ENCODE measurements at regions not wholly inside any gene's neighbourhood (a gene's known extent, or its start where the extent isn't known, plus 50 kb on each side); places are given as distances from the start of the nearest gene placed in this dataset.

DNA sequence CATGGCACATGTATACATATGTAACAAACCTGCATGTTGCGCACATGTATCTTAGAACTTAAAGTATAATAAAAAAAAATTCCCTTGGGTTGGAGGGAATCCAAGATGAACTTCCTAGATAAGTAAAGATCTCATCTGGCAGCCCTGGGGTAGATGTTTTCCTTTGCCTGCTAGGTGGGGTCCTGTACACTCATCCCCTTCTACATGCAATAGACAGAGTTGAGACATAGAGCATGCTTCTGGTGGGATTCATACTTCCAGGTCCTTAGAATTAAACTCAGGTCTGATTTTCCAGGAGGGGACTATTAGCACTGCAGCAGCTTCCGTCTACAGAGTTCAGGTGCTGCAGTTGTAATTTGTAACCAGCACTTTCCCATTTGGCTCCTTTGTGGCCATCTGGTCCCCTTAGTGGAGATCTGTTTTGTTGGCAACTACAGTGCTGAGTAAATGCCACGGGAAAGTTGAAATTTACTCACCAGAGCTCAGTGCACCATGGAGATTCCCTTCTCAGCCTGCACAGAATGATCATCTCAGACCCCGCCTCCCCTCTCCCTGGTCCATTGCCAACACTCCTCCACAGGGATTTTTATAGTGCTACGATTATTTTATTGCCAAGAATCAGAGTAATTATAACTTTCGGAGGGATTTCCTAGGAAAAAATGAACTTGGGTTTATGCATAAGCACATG, 220.1 kb upstream of the E2F8 start:
- no peak for DNase-seq

DNA sequence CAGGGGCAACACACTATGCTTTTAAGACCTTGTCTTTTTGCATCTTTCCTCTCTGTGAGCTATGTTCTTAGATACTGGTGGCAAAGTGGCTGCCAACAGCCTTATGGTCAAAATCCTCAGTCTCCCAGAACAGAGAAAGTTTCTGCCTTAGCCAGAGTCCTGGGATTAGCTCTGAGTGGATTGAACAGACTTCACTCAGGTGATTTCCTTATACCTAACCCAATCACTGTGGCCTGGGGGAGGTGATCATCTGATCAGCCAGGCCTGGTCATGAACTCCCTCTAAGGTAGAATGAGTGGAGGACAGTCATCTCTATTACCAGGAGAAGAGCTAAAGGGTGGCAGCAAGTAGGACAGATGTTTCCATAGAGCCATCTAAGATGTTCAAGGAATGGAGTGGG, 218.5 kb upstream of the E2F8 start:
- no peak for DNase-seq

DNA sequence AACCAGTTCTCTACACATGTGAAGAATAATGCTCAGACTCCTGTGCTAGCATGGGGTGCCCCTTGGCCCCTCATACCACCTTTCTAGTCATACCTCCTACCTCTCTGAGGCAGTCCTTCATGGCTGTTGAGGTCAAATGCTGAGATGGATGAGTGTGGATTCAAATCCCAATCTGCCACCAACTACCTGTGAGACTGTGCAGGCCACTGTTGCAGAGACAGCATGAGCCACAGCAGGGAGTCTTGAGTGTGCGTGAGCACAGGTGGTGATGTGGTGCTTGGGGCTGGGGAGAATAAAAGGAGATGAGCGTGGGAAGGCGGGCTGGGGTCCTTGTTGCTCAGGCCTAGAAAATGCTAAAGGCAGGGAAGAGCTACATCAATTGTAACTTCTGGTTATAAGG, 218.0 kb upstream of the E2F8 start:
- DNase-seq, result no peak

DNA sequence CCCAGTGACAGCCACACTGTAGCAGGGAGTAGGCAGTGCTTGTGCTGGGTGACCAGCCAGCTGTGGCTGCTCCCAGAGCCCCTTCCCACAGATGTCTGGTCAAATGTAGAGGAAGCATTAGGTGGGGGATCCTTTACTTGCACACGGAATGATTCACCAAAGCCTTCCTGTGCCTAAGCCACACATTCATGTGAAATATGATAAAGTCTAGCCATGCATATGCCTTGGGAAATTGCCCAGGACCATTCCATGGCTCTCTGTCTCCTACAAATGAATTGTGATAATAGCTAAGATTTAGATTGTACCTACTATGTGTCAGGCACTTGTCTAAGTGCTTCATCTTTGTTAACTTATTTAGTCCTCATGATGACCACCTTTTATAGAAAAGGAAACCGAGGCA, 217.5 kb upstream of the E2F8 start:
- DNase-seq, result no peak

DNA sequence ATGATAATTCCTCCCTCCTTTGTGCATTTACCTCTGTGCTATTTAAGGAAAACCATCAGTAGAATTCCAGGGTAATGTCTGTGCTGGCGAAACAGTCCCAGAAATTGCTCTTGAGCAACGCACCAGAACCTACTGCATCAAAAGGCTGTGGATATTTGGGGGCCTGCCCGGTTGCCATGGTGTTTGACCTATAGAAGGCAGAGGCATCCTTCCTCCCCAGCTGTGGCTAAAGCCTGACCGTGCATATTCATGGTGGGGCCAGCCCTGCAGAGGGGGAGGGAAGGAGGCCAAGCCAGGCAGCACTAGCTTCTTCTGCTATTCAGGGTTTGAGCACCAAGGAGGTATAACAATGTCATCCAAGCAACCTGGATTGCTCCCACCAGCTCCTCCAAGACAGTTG, 215.0 kb upstream of the E2F8 start:
- no peak for DNase-seq

DNA sequence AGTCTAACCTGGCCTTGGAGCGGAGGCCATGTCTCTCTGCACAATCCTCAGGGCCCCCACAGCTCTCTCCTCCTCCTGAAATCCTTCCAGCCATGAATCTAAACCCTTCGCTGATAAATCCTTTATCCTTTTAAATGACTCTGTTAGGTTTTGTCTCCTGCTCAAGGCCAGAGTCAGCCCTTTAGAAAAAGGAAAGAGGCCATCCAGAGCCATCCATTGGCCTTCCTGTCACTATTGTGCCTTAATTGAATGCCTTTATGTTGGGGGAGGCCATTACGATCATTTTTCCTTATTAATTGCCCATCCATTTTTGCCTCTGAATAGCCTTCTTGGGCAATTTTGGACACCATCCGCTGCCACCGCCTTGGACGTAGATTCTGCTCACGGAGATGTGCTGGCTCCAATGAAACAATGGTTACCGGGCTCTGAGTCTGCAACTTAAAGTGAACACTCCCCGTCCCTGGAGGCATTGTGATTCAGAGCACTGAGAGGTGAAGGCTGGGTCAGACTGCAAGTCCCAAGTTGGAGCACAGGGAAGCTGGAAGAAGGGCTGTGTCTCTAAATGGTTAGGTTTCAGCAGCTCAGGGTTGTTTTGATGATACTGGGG, 213.0 kb upstream of the E2F8 start:
- no peak for DNase-seq

DNA sequence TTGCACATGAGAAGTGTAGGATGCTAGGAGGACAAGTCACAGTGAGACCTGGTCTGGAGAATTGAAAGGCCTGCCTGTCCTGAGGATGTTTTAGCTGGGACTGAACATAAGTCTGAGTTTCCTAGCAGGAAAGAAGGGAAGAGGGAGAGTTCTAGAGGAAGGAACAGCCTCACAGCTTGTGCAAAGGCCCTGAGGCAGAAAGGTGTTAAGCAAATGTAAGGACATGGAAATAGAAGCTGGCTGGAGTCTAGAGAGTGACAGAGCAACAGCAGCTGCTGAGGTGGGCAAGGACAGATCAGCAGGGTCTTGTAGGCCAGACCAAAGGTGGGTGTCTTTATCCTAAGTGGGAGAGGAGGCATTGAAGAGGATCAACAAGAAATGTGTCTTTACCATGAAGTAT, 210.9 kb upstream of the E2F8 start:
- DNase-seq, result no peak

DNA sequence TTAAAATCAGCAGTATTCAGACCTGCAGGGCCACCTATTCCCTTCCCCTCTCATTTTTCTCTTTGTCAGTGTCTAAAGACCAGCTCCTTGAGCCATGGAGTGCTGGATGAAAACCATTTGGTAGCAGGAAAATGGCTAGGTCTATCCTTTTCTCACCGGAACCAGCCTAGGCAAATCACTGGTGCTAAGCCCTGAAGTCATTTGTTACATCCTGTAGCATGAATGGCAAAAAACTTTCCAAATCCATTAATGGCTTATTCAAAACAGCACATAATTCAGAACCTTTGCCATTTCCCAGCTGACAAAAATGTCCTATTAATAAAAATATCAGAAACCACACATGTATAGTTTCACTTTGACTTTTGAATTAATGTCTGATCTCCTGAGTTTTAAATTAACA, 209.5 kb upstream of the E2F8 start:
- DNase-seq, result no peak

DNA sequence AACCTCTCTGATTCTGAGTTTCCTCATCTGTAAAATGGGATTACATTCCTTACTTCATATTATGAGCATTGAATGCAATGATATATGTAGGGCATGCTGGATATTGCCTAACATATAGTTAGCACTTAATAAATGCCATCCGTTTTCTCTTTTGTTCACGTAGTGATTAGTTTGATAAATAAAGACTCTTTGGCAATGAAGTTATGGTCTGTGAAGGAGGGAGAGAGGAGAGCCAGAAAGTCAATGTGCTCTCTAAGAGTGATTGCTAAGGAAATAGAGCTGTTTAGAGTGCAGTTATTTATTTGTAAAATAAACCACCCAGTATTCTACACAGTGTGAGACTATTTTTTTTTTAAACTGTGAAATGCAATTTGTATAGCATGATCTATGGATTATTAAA, 207.9 kb upstream of the E2F8 start:
- no peak for DNase-seq

DNA sequence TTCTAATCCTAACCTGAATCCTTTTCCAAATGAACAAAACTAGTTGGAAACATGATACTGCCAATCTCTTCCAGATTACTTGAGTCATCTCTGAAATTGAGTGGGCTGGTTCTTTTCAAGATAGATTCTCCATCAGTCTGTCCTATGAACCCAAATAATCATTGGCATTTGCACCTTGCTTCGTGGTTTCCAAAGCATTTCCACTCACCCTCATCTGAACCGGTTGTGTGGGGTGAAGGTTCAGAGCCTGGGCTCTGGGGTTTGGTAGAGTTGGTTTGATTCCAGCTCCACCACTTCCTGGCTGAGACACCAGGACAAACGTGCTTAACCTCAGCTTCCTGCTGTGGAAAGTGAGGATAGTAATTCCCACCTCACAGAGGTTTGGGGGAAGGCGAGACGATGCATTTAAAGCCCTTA, 206.4 kb upstream of the E2F8 start:
- DNase-seq, result no peak

DNA sequence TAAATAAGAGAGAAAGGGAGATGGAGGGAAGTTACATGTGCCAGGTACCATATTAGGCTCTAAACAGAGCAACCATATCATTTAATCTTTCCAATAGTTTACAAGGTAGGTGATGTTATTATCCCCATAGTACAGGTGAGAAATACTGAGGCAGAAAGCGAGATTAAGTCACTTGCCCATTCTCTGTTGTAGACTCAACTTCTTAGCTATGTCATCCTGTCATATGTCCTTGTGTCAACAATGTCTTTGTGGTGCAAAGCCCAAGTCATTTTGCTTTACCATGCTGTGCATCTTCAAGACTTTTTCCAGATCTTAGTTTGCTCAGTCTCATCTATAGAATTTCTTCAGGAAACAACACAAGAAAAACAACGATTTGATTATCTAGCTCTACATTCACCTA, 205.0 kb upstream of the E2F8 start:
- no peak for DNase-seq

DNA sequence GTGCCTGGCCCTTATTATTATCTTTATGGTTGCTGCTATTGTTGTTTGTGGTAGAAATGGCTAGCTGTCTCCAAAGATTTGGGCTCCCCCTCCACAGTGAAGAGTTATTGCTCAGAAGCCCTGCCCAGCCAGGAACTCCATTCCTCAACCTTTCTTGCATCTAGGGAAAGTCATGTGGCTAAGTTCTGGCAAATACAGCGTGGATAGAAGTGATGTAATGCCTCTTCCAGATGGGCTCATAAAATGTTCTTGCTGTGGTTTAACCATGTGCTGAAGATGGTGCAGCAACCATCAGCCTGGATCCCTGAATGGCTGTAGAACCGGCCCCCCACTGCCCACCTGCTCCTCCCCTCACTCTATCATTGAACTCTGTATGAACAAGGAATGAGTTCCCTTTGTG, 203.5 kb upstream of the E2F8 start:
- DNase-seq, result no peak

DNA sequence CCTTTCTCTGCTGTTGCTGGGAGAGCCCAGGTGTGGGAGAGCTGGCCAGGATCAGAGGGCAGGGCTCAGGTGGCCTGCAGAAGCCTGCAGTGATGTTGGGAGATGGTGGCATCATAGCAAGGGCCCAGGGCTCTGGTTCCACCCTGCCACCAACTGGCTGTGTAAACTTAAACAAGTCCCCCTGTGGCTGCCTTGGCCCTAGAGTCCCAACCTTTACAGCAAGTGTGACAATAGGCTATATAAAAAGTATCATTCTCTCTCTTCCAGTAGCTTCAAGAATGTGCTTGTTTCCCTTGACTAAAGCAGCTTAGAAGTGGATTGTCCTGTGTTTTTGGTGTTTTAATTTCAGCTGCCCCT, 201.8 kb upstream of the E2F8 start:
- no peak for DNase-seq

DNA sequence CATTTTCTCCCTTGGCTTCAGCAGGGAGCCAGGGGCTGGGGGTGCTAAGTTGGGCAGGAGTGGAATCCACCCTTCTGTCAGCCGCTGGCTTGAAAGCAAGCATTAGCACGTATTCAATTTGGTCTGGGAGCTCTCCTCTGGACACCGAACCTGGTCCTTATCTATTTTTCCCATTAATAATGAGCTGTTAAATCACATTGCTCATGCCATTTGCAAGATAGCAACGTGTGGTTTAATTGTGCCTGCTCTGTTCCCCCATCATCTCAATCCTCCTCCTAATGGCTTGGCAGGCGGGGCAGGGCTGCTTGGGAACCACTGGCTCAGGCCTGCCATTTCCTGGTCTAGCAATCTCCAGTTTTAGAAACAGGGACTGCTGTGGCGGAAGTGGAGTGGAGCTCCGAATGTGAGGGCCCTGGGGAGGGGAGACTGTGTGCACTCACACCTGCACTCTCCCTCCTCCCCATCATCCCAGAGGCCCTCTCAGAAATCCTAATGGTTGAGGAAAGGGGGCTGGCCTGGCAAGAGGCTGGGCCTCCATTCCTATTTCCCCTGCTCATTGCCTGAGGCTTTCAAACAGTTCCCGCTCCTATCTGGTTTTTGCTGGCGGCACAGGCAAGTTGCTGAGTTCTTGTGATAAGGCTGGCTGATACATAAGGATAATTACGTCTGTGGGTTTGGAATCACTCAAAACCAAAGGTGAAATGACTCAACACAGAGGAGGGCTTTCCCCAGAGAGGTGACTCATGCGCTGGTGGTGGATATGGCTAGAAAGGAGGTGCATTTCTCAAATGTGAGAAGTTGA, 201.2 kb upstream of the E2F8 start:
- no peak for DNase-seq

DNA sequence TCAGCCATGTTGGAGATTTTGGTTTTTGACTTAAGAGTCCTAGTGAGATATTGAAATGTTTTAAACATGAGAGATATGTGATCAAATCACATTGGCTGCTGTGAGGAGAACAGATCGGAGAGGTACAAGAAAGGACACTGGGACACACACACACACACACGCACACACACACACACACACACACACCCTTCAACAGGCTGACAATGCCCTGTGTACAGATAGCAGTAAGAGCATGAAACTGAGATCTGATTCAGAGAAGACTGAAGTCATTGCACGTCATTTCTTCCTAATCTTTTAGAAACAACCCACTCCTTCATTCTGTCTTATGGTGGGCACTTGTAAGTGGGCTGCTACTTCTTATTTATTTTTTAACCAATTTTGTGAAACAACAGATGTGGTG, 200.5 kb upstream of the E2F8 start:
- DNase-seq, result no peak

DNA sequence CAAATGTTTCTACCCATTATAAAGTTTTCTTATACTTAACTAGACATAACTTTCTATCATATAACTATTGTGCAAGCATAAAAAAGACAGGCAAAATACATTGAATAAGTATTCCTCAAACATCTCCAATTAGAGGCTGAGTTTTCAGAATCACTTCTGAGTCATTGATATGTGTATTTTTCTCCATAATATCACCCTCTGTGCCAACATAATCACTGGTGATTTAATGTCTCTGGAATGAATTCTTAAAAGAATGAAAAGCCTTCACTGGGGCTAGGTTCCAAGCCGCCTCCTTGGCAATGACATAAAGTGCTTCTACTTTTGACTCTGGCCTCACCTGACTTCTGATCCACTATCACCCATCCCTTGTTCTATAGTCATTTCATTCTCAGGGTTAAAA, 197.0 kb upstream of the E2F8 start:
- DNase-seq, result no peak

DNA sequence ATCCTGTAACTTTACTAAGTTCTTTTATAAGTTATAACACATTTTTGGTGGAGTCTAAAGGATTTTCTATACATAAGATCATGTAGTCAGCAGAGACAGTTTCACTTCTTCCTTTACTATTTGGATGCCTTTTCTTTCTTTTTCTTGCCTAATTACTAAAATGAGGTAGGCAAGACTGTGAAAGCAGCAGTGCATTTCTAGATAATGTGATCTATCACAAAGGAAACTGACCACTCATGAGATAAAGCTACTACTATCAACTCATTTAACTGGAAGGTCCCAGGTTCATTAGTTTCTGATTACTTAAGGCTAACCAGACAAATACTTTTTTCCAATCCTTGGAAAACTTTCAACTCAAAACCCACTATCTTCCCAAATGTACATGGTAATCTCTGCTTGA, 196.2 kb upstream of the E2F8 start:
- DNase-seq, result no peak

DNA sequence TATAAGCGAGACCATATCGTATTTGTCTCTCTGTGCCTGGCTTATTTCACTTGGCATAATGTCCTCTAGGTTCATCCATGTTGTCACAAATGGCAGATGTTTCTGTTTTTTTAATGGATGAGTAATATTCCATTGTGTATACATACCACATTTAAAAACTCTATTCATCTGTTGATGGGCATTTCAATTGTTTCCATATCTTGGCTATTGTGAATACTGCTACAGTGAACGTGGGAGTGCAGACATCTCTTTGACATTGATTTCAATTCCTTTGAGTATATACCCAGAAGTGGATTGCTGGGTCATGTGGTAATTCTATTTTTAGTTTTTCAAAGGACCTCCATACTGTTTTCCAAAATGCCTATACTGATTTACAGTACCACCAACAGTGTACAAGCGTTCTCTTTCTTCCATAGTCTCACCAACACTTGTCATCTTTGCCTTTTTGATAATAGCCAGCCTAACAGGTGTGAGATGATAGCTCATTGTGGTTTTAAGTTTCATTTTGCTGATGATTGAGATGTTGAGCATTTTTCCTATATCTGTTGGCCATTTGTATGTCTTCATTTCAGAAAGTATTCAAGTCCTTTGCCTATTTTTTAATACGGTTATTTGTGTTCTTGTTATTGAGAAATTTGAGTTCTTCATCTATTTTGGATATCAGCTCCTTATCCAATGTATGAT, 194.7 kb upstream of the E2F8 start:
- DNase-seq, result no peak

DNA sequence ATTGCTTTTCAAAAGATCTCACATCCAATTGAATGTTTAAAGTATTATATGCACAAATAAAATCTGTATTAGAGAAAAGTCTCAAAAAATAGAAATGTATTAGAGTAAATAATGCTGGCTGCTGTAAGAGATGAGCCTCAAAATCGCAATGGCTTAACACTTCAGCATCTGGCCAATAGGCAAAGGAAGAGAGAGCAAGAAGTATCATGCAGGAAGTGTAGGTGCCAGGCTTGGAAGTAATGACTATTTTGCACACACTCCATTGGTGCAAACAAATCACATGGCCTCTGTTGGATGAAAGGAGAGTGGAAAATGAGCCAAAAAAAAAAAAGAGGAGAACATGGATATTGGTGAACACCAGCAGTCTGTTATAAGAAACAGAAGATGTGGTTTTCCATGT, 193.0 kb upstream of the E2F8 start:
- no peak for DNase-seq

DNA sequence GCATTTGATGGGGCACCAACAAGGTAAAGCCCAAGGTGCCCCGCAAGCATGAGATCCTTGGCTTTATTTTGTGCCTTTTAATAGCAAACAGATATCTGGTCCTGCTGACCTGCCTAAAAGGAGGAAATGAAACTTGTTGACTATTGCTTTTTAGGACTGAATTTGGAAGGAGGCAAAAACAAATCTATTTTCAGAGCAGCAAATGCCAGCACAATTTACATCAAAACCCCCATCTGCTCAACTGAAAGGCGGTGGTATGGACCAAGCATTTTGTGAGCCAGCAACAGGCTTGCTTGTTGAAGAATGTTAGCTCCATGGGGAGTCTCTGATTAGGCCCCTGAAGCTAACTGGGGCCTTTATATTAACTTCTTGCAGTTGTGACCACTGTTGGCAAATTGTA, 192.6 kb upstream of the E2F8 start:
- DNase-seq, result no peak

DNA sequence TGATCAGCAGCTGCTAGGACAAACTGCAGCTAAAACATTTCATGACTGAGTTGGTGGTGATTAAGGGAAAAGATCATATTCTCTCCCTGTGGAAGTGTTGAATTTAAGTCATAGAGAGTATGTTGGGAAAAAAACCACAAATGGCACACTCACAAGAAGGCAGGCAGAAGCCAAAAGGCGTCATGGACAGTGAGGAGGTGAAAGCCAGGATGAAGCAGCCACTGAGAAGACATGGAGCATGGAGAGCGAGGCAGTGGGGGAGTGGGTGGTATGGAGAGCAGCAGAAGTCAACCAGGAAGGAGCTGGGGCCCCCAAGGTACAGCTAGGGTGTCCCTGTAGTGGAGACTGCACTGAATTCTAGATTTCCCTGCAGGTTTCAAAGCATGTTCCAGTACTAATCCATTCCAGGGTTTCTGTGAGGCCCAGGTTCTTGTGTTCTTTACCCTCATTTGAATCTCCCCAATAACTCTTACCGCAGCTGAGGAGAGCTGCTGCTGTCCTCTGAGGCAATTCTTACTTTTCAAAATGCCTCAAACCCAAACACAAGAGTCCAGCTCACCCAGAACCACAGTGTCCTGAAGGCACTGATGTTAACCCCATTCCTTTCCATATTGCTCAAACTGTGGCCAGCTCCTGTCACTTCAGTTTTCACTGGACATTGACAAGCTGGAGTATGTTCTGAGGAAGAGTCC, 191.8 kb upstream of the E2F8 start:
- no peak for DNase-seq

DNA sequence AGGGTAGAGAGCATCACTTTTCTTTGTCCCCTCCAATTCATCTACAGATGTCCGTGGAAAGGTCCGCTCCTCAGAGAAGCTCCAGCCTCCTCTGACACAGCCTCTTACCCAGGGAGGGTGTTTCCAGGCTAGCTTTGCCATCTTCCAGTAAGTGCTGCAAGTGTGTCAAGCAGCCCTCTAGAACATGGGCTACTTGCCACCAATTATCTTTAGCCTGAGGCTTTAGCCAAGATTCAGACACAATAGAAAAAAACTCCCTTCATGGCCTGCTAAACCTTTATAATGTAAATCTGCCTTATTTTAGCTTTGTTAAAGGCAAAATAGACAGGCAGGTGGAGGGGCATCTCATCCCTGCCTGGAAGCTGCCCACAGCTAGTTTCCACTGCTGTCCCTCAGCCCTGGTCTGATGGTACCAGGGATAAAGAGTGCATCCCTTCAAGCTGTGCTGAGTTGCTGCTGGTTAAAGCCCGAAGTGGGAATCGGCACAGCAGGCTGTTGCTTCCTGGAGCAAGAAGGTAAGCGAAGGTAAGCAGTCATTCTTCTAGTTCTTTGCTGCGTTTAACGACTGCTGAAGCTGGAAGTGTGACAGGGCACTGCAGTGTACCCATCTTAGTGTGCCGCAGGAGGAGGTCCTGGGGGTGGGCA, 190.1 kb upstream of the E2F8 start:
- no peak for DNase-seq

DNA sequence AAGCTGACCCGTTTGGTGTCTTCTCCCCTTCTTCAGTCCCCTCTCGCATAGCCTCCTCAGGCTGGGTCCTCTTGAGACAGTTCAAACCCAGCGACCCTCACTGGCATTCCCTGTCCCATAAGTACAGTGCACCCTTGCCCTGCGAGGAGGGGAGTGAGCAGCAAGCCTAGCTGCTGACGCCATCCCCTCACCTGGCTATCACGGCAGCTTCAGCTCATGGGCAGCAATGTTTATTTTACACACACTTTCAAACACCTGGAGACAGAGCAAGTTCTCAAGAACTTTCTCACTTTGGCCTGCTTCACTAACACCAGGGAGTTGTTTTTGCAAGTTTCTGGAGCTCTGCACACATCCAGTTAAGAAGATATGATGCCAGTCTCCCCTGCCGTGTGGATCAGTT, 189.6 kb upstream of the E2F8 start:
- DNase-seq, result no peak

Data from CD4-positive, alpha-beta T cell treated with Interleukin-17A for 4 hours (primary cell).